Brain microvascular endothelial cell (primary cell): ENCODE measurements at regions not wholly inside any gene's neighbourhood (a gene's known extent, or its start where the extent isn't known, plus 50 kb on each side); places are given as distances from the start of the nearest gene placed in this dataset.

Source experiments
- DNase-seq: peaks from one replicate; pipeline ENCODE4 v3.0.0-alpha.2; 2020
- H3K27ac ChIP-seq: fragments of 250-450 bp; sonication (Bioruptor Pico); 2 replicates; pipeline ENCODE4 v1.5.1; 2020; ENCODE audit warnings: mild to moderate bottlenecking, moderate library complexity
- H3K27me3 ChIP-seq: fragments of 250-450 bp; sonication (Bioruptor Pico); replicated peaks from 2 replicates; pipeline ENCODE4 v1.5.1; 2020; ENCODE audit warnings: mild to moderate bottlenecking
- H3K36me3 ChIP-seq: fragments of 250-450 bp; sonication (Bioruptor Pico); replicated peaks from 2 replicates; pipeline ENCODE4 v1.5.1; 2020; ENCODE audit warnings: mild to moderate bottlenecking
- H3K4me3 ChIP-seq: 2 replicates; pipeline ENCODE4 v1.5.1; 2011; ENCODE audit warnings: low read depth, mild to moderate bottlenecking, control low read depth, low read length, moderate library complexity
- CTCF ChIP-seq: IDR thresholded peaks from 2 replicates; pipeline ENCODE4 v1.5.1; 2011; ENCODE audit warnings: low read depth, mild to moderate bottlenecking, moderate library complexity, low read length, control low read depth, inconsistent platforms; ENCODE audit errors: missing control alignments
- in situ Hi-C: cut with HindIII; loops from 2 replicates; pipeline ENCODE4 v1.10.0; 2017; ENCODE audit warnings: low sequenced_read_pairs, low pct_ligation_motif_present

- H3K36me3 ChIP-seq: no peaks in the 10 kb centered on the region
- no peak overlapping the region for H3K4me3 ChIP-seq
- no peak for DNase-seq
- no peak overlapping the region for H3K27ac ChIP-seq
- in situ Hi-C loops: no loop called here
- no peaks in the 10 kb centered on the region for H3K27me3 ChIP-seq
- TF ChIP-seq CTCF: no peak
Observed at GRCh38 chr2:105691947-105692390, 52.7 kb upstream of the NCK2 start.

- no peaks in the 10 kb centered on the region for H3K27me3 ChIP-seq
- H3K27ac ChIP-seq: no peak overlapping the region
- in situ Hi-C loops: no loop called here
- H3K36me3 ChIP-seq: no peaks in the 10 kb centered on the region
- DNase-seq: no peak
- TF ChIP-seq CTCF: no peak
- no peak overlapping the region for H3K4me3 ChIP-seq
Observed at GRCh38 chr2:105690566-105690965, 54.1 kb upstream of the NCK2 start.

- Histone ChIP-seq H3K27ac (no peak overlapping the region), H3K27me3 (no peaks in the 10 kb centered on the region), H3K36me3 (no peaks in the 10 kb centered on the region), H3K4me3 (no peak overlapping the region)
- in situ Hi-C loops: no loop called here
- no peak for DNase-seq
- no peak for TF ChIP-seq CTCF
Observed at GRCh38 chr2:105689484-105689883, 55.2 kb upstream of the NCK2 start.

- in situ Hi-C loops: no loop called here
- no peak for TF ChIP-seq CTCF
Observed at GRCh38 chr2:105688946-105689345, 55.8 kb upstream of the NCK2 start.

GRCh38 chr2:105686588-105686987 lies 58.1 kb upstream of the NCK2 start:
- in situ Hi-C loops: no loop called here
- no peak for DNase-seq
- TF ChIP-seq CTCF: no peak
- no peak overlapping the region for H3K27ac ChIP-seq
- H3K27me3 ChIP-seq: no peaks in the 10 kb centered on the region
- no peak overlapping the region for H3K4me3 ChIP-seq
- H3K36me3 ChIP-seq: no peaks in the 10 kb centered on the region

More at GRCh38 chr2:105688946-105689345, 55.8 kb upstream of the NCK2 start:
- Histone ChIP-seq H3K4me3 (no peak overlapping the region), H3K27me3 (no peaks in the 10 kb centered on the region), H3K36me3 (no peaks in the 10 kb centered on the region), H3K27ac (no peak overlapping the region)
- no peak for DNase-seq

GRCh38 chr2:105683011-105683492 lies 61.7 kb upstream of the NCK2 start:
- no peak overlapping the region for H3K4me3 ChIP-seq
- no peak overlapping the region for H3K27ac ChIP-seq
- in situ Hi-C loops: no loop called here
- no peaks in the 10 kb centered on the region for H3K27me3 ChIP-seq
- H3K36me3 ChIP-seq: no peaks in the 10 kb centered on the region
- no peak for DNase-seq
- no peak for TF ChIP-seq CTCF
